Tibial nerve (tissue), 4 donors: ENCODE measurements at regions not wholly inside any gene's neighbourhood (a gene's known extent, or its start where the extent isn't known, plus 50 kb on each side); places are given as distances from the start of the nearest gene placed in this dataset.

Source experiments
- CTCF ChIP-seq, 5 experiments: fragments of 200-600 bp in 3 of 5; fragments of 450-650 bp in 2 of 5; sonication (generic) in 3 of 5; IDR thresholded peaks; one replicate each; pipeline ENCODE4 v1.5.1; 2016 to 2019; ENCODE audit warnings: antibody characterized with exemption in 5 of 5, mild to moderate bottlenecking in 3 of 5, moderate library complexity in 2 of 5
- EP300 ChIP-seq, 2 donors: sonication (generic); formaldehyde crosslinking; IDR thresholded peaks; one replicate each; pipeline ENCODE4 v1.6.1; 2017; ENCODE audit warnings: antibody characterized with exemption in 2 of 2, mild to moderate bottlenecking in 1 of 2

- no peak for TF ChIP-seq CTCF (IDR thresholded peaks at IDR 0.05)
- no peak for TF ChIP-seq EP300 (IDR thresholded peaks at IDR 0.05)
Observed at GRCh38 chr20:20971810-20972209, 134.3 kb downstream of the LINC00237 start.
